NCI-H510A (cell line): ENCODE measurements at regions not wholly inside any gene's neighbourhood (a gene's known extent, or its start where the extent isn't known, plus 50 kb on each side); places are given as distances from the start of the nearest gene placed in this dataset.

ENCODE experiments used
- DNase-seq: peaks from one replicate; lab custom pipeline; 2025; lab: John Stamatoyannopoulos, UW

GRCh38 chr7:145269418-145270161, 433.7 kb upstream of the TPK1 start:
- no peak for DNase-seq

- no peak for DNase-seq
These were observed 429.3 kb upstream of the TPK1 start for GRCh38 chr7:145265180-145265579.

GRCh38 chr7:145263886-145264285, 428.0 kb upstream of the TPK1 start:
- no peak for DNase-seq

- no peak for DNase-seq
These were observed 416.2 kb upstream of the TPK1 start for GRCh38 chr7:145252031-145252430.

- DNase-seq, result no peak
These were observed 388.9 kb upstream of the TPK1 start for GRCh38 chr7:145224775-145225174.

- DNase-seq, result no peak
These were observed 383.6 kb upstream of the TPK1 start for GRCh38 chr7:145219461-145219860.

- no peak for DNase-seq
These were observed 381.0 kb upstream of the TPK1 start for GRCh38 chr7:145216866-145217265.

GRCh38 chr7:145212050-145212449, 376.2 kb upstream of the TPK1 start:
- DNase-seq, result no peak

- DNase-seq, result no peak
These were observed 375.4 kb upstream of the TPK1 start for GRCh38 chr7:145211211-145211610.

GRCh38 chr7:145193951-145194350, 358.1 kb upstream of the TPK1 start:
- no peak for DNase-seq

GRCh38 chr7:145184956-145185355, 349.1 kb upstream of the TPK1 start:
- no peak for DNase-seq

- no peak for DNase-seq
These were observed 347.2 kb upstream of the TPK1 start for GRCh38 chr7:145183069-145183468.

GRCh38 chr7:145175366-145175765, 339.5 kb upstream of the TPK1 start:
- no peak for DNase-seq

- no peak for DNase-seq
These were observed 334.1 kb upstream of the TPK1 start for GRCh38 chr7:145169908-145170307.

GRCh38 chr7:145168879-145169278, 333.0 kb upstream of the TPK1 start:
- no peak for DNase-seq

- DNase-seq, result no peak
These were observed 332.6 kb upstream of the TPK1 start for GRCh38 chr7:145168427-145168826.

GRCh38 chr7:145156834-145157233, 321.0 kb upstream of the TPK1 start:
- no peak for DNase-seq

GRCh38 chr7:145152589-145152988, 316.7 kb upstream of the TPK1 start:
- DNase-seq, result no peak

GRCh38 chr7:145151676-145152075, 315.8 kb upstream of the TPK1 start:
- DNase-seq, result no peak

GRCh38 chr7:145147865-145148264, 312.0 kb upstream of the TPK1 start:
- no peak for DNase-seq

- no peak for DNase-seq
These were observed 307.8 kb upstream of the TPK1 start for GRCh38 chr7:145143685-145144084.

- DNase-seq, result no peak
These were observed 298.5 kb upstream of the TPK1 start for GRCh38 chr7:145134377-145134776.

- no peak for DNase-seq
These were observed 287.6 kb upstream of the TPK1 start for GRCh38 chr7:145123502-145123901.

GRCh38 chr7:145106001-145106400, 270.1 kb upstream of the TPK1 start:
- no peak for DNase-seq
